Caki2 (cell line): ENCODE measurements at regions not wholly inside any gene's neighbourhood (a gene's known extent, or its start where the extent isn't known, plus 50 kb on each side); places are given as distances from the start of the nearest gene placed in this dataset.
A peak's percentile ranks its signal among the peaks of the same experiment; 100 is the strongest.
"Not testable (repeated sequence)": the region's sequence is repeated elsewhere in the genome, so short reads cannot be mapped to it uniquely, and the experiment has no call there.

ENCODE experiments used
- DNase-seq: peaks from one replicate; pipeline ENCODE4 v3.0.0-alpha.2; 2015; ENCODE audit warnings: low read depth
- in situ Hi-C: cut with HindIII; loops from 2 replicates; pipeline ENCODE4 v1.10.0; 2016; ENCODE audit warnings: low sequenced_read_pairs, low pct_unique_long_range_greater_than_20kb, mixed read lengths

DNA sequence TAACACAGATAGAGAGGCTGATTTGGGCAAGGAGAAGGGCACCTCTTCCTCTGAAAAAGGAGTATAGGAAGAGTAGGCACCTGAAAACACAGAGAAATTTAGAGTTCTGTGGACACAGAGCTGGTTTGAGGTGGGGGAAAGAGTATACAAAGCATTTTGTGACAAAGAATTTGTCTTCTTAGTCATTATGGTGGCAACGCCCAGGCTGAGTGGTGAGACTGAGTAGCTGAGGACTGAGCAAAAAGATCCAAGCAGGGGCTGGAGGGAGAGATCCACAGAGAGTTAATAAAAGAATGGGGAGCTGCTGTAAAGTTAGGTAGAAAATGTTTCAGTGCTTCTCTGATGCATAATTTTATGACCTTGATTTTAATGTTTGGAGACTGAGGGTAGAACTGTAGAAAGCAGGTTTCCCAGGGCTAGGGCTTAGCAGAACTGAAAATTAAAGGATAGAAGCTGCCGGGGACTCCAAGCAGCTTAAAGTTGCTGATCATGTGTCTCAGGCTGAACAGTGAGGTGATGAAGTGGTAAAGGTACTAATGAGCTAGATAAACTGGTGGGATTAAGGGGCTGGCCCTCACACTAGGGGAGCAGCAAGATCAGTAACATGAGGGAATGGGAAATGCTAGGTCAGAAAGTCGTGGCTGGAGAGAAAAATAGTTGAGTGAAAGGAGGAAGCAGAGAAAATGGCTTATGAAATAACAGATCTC, 118.9 kb downstream of the CEP44 start:
- in situ Hi-C loops = no loop called here
- DNase-seq = peak; percentile 47

DNA sequence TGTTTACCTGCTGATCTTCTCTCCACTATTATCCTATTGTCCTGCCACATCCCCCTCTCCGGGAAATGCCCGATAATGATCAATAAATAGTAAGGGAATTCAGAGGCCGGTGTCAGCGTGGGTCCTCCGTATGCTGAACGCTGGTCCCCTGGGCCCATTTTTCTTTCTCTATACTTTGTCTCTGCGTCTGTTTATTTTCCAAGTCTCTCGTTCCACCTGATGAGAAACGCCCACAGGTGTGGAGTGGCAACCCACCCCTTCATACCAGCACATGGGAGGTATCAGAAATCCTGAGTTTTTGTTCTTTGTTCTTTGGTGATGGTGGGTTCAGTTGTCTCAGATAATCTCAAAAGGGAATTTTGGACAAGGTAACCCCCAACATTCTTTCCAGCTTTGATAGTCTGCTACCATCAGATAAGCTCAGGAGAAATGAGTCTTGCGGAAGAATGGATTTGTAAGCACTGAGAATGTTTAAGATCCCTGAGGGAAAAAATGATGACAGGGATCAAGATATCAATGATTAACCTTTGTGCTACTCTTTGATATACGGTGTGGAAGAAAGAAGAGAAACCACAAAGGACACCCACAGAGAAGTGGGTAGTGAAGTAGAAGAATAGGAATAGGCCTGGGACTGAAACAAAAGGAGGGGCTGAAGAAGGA, 117.9 kb downstream of the CEP44 start:
- peak; percentile 94 for DNase-seq
- in situ Hi-C loops = no loop called here

DNA sequence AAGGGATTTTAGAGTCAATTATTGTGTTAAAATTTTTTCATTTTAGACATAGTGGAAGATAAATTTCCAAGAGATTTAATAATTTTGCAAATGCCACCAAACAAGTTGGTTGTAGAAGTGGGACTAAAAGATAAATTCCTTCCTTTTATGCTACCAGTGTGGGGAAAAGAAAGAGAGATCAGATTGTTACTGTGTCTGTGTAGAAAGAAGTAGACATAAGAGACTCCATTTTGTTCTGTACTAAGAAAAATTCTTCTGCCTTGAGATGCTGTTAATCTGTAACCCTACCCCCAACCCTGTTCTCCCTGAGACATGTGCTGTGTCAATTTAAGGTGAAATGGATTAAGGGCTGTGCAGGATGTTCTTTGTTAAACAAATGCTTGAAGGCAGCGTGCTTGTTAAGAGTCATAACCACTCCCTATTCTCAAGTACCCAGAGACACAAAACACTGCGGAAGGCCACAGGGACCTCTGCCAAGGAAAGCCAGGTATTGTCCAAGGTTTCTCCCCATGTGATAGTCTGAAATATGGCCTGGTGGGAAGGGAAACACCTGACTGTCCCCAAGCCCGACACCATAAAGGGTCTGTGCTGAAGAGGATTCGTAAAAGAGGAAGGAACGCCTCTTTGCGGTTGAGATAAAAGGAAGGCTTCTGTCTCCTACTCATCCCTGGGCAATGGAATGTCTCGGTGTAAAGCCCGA, 117.0 kb downstream of the CEP44 start:
- in situ Hi-C loops = not testable (repeated sequence)
- peak; percentile 93 for DNase-seq

GRCh38 chr4:174398728-174399127, 115.0 kb downstream of the CEP44 start:
- in situ Hi-C loops = no loop called here
- DNase-seq = peak; percentile 12

GRCh38 chr4:174397366-174398155, 113.8 kb downstream of the CEP44 start:
- in situ Hi-C loops = no loop called here
- DNase-seq = no peak

DNA sequence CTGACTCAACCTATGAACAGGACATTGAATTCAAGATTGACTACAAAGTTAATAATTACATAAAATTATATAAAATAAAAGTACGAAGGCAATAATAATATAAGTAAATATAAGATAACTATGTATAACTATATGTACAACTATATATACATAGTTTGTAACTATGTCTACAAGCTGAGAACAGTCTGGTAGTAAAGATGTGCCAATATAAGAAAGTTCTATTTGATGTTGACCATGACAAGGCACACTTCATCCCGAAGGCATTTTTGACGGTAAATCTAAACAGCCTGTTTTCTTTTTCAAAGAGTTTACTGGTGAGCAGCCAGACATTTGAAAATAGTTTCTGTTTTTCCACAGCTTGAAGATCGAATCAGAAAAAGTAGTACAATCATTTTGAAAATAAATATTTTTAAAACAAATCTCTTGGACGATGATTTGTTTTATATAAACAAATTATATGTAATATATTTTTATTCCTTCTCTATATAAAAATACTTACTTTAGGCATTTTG, 112.9 kb downstream of the CEP44 start:
- in situ Hi-C loops = no loop called here

DNA sequence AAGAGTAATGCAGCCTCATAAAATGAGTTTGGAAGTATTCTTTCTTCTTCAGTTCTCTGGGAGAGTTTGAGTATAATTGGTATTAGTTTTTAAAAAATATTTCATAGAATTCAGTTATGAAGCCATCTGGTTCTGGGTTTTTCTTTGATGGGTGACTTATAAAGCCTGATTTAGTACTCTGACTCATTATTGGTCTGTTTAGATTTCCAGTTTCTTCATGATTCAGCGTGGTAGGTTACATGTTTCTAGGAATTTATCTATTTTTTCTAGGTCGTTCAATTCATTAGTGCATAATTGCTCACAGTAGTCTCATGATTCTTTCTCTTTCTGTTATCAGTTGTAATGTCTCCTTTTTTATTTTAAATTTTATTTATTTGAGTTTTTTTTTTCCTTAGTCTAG, 111.2 kb downstream of the CEP44 start:
- in situ Hi-C loops = no loop called here
- DNase-seq = peak; percentile 31

More for the DNA sequence above, 112.9 kb downstream of the CEP44 start:
- no peak for DNase-seq

GRCh38 chr4:174389439-174389838, 105.7 kb downstream of the CEP44 start:
- in situ Hi-C loops = no loop called here

DNA sequence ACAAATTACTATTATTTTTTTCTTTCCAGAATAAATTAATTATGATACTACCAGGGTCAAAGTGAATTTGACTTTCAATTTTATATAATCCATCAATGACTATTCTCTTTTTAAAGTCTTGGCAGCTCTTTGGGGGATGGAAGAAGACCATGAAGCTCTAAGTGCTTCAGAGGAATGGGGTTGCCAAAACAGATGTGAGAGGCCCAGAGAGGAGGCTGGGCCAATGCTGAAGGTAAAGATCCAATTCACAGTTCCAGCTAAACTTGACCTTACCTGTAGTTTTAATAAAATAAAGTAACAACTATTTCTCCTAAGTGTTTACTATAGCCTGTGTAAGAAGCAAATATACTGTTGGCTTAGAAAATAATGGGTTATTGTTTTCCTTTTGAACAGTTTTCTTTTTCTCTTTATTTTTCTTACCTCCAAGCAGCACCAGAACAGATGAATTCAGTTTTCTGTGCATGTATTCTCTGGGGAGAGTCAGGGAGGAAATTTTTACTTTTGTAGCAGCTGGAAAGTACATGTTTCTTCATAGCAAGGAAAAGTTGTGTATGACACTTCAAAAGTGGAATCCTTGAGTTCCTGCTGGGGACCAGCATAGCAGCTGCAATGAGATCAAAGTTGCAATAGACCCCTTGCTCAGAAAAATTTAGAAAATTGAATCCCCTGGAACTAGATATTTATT, 104.9 kb downstream of the CEP44 start:
- no peak for DNase-seq
- in situ Hi-C loops = no loop called here

More at GRCh38 chr4:174389439-174389838, 105.7 kb downstream of the CEP44 start:
- no peak for DNase-seq

- no peak for DNase-seq
- in situ Hi-C loops = no loop called here
Observed at GRCh38 chr4:174387721-174388120, 104.0 kb downstream of the CEP44 start.

- in situ Hi-C loops = no loop called here
Observed at GRCh38 chr4:174387143-174387542, 103.4 kb downstream of the CEP44 start.

DNA sequence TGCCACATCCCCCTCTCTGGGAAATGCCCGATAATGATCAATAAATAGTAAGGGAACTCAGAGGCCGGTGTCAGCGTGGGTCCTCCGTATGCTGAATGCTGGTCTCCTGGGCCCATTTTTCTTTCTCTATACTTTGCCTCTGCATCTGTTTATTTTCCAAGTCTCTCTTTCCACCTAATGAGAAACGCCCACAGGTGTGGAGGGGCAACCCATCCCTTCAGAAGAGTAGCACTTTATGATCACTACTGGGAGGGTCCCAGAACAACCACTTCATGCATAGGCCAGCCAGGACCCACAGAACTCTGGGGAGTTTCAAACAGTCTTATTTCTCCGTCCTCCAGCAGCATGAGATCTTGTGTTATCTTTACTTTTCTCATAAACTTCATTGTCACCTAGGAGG, 100.1 kb downstream of the CEP44 start:
- in situ Hi-C loops = no loop called here
- DNase-seq = no peak

More at GRCh38 chr4:174387143-174387542, 103.4 kb downstream of the CEP44 start:
- no peak for DNase-seq

- DNase-seq, in situ Hi-C loops: not testable (repeated sequence)
Observed at GRCh38 chr4:174382938-174383605, 99.4 kb downstream of the CEP44 start.
